CD1c-positive myeloid dendritic cell (primary cell): ENCODE measurements at regions not wholly inside any gene's neighbourhood (a gene's known extent, or its start where the extent isn't known, plus 50 kb on each side); places are given as distances from the start of the nearest gene placed in this dataset.
"Not testable (repeated sequence)": the region's sequence is repeated elsewhere in the genome, so short reads cannot be mapped to it uniquely, and the experiment has no call there.

Experiments used
- DNase-seq: peaks from one replicate; pipeline ENCODE4 v3.0.0-alpha.2; 2016; ENCODE audit errors: extremely low spot score

DNA sequence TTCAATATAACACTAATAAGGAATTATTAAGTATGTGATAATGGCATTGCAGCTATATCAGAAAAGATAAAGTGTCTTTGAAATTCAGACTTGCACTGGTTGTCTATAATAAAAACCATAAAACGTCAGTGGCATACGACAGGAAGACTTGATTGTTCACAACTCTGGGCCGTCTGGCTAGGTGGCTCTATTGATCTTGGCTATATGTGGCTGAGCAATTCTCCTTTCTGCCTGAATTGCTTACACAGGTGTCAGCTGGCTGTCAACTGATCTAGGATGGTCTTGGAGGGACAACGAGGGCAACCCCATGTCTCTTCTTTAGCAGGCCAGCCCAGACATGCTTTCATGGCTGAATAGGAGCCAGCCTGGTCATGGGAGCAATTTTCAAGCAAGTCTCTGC is 359.1 kb downstream of the QKI start:
- DNase-seq, result no peak

DNA sequence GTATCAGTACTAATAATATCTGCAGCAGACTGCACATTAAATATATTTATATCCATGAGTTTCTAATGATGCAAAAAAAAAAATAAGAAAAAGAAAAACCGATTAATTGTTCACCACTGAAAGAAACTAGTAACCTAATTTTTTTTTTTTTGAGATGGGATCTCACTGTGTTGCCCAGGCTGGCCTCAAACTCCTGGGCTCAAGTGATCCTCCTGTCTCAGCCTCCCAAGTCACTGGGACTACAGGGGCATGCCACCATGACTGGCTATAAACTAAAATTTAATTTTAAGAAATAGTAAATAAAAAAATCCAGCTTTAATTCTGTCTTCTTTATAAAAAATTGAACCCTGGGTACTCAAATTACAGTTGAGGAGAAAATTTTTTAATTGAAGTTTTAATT is 358.2 kb downstream of the QKI start:
- DNase-seq, result no peak

DNA sequence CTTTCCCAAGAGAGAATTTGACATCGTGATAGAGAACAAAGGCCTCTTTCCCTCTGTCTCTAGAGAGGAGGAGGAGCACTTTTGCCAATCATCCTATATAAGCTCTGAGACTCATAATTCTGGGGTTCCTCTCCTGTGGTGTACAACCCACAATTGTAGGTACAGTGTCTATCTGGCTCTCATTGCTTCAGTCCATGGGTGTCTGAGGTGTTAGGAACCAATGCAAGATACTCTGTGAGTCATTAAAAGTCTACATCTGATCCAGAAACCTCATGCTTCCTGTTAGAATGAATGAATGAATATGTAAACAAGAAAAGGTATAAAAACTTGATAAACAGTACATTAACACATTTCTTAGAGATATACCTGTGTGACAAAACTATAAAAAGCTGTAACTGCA is 356.7 kb downstream of the QKI start:
- DNase-seq, result no peak

DNA sequence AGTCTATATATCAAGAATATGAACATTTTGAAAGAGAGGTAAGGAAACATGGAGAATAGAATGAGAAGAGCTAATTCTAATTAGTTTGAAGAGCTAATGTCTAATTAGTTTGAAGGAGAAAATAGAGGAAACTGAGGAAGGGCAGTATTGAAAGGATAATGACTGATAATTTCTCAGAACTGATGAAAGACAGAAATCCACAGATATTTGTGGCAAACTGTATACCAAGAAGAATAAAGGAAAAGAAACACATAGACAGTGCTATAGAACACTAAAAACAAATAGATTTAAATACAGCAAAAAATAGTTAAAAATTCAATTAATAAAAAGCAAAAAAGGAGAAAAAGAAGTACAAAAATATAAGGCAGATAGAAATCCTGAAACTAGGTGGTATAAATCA is 354.4 kb downstream of the QKI start:
- DNase-seq, result no peak

DNA sequence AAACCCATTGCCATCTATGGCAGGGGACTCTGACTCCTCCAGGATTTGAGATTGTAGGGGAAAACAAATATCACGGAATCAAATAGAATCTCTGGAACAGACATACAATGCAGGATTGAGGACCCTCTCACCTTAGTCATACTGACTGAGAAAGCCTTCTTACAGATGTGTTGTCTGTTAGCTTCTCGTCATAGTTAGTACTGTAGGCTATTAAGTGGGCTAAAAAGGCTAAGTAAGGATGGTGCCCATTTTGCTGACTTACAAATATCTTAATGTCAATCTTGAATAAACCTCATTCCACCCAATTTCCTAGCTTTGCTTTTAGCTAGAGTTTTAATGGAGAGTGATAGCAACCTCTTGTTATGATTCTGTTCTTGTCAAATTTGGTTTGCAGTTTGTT is 352.4 kb downstream of the QKI start:
- no peak for DNase-seq

DNA sequence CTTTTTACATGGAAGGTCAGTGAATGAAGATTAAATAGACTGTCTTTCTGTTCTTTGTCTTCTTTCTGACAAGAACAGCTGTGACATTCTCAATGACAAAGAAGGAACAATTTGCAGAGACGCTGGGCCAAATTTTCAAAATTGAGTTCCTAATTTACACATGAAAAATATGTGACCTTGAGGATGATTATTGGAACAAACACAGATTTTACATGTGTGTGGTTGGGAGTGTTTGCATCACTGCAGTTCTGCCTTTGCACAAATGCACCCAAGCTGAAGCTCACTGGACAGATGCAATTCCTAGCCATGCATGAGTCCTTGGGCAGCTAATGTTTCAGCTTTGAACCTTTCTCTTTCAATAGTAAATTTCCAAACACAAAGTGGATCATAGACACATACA is 350.8 kb downstream of the QKI start:
- no peak for DNase-seq

DNA sequence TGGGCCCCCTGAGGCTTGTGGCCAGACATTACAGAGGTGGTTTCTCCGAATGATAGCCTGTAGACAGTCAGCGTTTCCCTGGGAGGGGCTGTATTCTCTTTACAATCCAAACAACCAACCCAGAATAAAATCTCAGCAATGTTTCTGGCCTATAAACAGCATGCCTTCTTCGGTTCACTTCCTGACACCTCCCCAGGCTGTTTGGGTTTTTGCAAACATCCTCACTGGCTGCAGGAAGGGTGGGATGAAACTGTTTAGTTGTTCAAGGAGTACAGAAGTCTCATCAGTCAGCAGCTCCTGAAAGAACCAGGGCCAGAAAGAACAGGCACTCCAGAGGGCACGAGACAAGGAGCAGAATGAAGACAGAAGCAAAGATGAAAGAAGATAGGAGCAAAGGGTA is 350.0 kb downstream of the QKI start:
- DNase-seq, result no peak

DNA sequence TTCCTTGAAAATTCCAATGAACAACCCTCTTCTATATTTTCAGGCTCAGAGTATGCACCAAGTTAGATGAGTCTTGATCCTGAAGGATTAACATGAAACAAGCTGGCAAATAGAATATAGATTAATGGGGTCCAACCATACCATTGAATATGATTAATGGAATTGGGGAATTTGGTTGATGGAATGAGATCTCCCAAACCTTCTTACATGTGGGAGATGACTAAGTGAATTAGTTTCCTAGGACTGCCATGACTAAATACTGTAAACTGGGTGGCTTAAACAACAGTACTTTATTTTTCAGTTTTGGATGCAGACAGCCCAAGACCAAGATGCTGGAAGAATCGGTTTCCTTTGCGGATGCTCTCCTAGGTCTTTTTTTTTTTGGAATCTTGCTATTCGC is 347.0 kb downstream of the QKI start:
- no peak for DNase-seq

DNA sequence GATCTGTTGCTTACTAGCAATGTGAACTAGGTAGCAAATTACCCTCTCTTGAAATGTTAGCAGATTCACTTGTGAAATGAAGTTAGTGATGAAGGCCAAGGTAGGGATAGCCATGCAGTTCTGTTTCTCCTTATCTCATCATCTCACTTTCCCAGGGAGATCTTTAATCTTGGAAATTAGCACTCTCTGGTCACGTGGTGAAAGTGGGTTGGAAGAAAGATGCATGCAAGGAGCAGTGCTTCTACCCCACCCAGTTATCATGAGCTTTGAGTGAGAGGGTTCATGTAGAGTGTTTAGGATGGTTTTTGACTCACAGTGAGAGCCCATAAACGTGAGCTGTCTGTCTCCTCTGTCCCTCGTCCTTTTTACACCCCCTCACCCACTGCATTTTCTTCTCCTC is 346.3 kb downstream of the QKI start:
- no peak for DNase-seq

DNA sequence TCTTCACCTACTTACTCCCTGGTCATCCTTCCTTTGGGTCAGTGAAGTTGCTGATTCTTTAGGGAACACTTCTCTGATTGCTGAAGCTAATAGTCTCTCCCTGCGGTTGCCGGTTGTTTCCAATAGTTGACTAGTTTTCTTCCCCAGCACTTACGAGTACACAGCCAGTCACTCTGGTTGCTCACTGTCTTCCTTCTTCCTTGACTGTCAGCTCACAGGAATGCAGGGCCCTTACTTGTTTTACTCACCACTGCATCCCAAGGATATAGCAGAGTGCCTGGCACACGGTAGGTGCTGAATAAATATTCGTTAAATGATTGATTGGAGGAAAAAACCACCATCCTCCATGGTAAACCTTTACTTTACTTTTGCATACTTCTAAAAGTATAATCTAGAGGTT is 345.0 kb downstream of the QKI start:
- no peak for DNase-seq

DNA sequence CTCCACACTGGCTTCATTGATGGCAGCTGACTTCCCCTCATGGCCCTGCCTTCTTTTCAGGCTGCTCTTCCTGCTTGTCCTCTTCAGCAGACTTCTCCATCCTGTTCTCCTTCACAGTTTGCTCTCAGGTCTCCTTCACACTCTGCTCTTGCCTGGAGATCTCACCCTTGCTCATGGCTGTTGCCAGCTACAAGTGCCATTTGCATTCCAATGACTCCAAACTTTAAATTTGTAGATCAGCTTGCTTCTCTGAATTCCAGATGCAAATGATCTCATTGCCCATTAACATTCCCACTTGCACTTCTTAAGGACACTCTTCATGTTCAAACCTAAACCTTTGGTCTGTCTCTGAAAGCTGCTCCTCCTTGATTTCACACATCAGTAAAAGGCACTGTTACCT is 343.0 kb downstream of the QKI start:
- DNase-seq, result no peak

DNA sequence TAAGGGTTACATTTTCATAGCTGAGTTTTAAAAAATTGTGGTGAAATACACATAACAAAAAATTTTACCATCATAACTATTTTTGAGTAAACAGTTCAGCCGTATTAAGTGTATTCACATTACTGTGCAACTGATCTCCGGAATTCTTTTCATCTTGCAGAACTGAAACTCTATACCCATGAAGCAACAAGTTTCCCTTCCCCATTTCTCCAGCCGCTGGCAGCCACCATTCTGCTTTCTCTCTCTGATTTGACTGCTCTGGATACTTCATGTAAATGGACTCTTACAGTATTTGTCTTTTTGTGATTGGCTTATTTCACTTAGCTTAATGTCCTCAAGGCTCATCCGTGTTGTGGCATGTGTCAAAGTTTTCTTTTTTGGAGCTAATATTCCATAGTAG is 341.6 kb downstream of the QKI start:
- peak; percentile 91 for DNase-seq

DNA sequence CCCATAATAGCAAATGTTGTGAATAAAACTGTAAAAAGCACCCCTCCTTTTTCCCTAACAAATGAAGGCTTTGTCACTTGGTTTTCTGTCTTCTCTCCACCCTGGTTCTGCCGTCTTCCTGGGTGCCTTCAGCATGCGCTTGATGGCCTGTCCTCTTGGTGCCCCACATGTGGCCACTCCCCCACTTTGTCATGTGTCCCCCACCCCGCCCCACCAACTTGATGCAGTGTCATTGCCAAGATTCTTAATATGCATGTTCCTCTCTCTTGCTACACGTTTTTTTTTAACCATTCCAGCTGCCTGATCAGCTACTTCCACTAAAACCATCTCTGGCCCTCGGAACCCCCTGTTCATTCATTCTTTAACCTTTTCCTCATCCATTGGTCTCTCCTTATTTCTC is 340.3 kb downstream of the QKI start:
- peak; percentile 59 for DNase-seq

DNA sequence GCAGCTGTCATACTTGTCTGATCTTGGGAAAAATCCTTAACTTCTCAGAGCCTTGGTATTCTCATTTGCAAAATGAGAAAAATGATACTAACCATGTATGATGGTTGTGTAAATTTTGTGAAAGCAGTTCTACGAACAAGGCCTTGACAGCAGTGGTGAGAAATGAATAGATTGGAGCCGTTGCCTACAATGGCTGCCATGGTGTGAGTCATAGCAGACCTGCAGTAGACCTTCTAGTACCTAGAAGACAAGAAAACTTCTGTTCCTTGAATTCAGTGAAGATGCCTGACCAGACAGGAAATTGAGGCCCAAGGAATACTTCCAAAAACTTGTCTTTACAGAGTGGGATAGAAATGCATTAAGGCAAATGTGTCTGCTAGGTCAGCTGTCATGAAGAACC is 338.9 kb downstream of the QKI start:
- DNase-seq, result no peak

DNA sequence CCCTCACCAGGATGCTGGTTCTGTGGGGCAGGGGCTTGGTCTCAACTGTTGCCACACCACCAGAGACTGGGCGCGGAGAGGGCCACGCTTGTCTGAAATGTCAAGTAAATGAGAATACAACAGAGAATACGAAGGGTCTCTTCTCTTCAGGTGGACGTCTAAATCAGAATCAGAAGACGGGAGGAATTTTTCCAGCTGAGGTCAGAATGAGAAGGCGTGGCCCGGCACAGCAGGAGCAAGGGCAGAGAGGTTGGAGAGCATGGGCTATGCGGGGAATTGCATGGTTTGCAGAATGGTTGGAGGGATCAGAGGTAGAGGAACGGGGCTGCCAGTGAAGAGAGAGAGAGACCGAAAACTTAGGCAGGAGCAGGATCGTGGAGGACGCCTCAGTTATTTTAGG is 337.9 kb downstream of the QKI start:
- DNase-seq, result no peak

DNA sequence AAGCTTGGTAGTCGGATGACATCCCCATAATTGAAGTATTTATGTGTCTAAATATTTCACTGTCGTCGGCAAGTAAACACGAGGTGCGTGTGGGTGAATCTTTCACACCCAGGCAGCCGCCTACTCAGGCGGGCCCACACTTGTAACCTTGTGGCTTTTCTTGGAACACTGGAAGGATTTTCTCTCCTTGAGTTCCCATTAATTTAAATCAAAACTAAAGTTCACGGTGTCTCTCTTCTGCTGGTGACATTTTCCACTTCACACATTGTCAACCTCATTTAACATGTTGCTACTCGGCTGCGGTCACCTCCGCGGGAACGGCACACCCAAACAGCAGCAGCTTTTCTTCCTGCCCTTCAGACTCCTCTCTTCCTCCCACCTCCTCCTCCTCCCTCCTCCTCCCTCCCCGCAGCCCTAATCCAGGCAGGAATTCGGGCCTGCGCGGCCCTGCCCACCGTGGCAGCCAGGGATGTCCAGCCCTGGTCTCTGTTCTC is 336.6 kb downstream of the QKI start:
- peak; percentile 74 for DNase-seq

DNA sequence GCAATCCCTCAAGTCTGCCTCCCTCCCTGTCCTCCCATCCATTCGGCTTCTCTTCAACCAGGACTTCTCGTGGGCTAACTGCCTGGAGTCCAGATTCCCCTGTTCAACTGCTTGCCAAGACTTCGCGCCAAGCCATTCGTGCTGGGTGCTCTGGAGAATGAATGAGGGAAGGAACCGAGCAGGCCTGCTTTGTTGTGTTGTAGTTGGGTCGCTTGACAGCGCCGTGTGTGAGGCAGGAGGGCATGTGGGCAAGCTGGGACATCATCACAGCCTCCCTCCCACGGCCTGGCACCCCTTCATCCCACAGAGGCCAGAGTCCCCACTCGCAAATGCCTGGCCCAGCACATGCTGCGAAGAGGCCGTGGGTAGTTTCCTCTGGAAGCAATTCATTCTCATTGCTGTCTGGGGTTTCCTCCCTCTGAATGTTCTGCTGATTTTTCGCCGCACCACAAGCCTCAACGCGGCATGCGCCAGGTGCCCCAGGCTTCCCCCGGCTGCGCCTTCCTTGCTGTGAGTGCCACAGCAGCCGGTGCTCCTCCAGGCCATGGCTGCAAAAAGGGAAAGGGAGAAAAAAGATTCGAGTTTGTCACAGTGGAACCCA is 336.0 kb downstream of the QKI start:
- DNase-seq, result peak; percentile 30

DNA sequence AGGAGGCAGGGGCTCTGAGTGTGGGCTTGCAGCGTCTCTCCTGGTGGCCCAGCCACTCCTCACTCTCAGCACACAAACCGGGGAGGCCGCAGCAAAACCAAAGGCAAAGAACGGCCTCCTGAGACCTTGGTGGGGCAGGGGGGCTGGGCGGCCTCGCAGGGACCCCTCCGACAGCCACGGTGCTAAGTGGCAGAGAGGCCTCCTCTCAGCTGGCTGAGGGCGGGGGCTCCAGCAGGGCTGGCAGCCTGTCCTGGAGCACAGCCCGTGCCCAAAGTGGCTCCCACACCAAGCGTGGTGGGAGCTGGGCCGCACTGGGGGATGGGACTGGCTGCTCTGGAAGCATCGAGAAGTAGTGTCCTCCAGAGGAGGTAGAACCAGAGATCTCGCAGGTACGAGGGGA is 334.4 kb downstream of the QKI start:
- DNase-seq, result no peak

DNA sequence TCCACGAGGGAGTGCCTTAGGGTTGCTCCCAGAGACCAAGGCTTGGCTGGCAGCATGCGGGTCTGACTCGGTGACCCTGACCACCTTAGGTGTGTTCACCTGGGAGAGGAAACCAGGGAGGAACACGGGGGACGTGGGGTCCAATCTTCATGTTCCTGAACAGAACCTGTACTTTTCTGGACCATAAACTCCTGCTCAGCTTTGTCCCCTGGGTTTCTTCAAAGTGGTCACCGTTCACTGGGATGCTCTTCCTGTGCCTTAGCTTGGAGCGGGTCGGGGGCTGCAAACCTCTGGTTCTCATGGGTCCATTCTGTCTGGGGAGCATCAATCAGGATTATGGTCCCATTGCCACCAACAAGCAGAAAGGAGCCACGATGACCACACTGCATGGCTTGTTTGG is 333.5 kb downstream of the QKI start:
- DNase-seq, result no peak

DNA sequence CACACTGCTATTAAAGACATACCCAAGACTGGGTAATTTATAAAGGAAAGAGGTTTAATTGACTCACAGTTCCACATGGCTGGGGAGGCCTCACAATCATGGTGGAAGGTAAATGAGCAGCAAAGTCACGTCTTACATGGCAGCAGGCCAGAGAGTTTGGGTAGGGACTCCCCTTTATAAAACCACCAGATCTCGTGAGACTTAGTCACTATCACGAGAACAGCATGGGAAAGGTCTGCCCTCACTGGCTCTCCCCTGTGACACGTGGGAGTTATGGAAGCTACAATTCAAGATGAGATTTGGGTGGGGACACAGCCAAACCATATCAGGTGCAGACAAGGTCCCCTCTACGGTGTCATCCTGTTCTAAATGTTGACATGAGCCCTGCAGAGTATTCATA is 332.5 kb downstream of the QKI start:
- not testable (repeated sequence) for DNase-seq

DNA sequence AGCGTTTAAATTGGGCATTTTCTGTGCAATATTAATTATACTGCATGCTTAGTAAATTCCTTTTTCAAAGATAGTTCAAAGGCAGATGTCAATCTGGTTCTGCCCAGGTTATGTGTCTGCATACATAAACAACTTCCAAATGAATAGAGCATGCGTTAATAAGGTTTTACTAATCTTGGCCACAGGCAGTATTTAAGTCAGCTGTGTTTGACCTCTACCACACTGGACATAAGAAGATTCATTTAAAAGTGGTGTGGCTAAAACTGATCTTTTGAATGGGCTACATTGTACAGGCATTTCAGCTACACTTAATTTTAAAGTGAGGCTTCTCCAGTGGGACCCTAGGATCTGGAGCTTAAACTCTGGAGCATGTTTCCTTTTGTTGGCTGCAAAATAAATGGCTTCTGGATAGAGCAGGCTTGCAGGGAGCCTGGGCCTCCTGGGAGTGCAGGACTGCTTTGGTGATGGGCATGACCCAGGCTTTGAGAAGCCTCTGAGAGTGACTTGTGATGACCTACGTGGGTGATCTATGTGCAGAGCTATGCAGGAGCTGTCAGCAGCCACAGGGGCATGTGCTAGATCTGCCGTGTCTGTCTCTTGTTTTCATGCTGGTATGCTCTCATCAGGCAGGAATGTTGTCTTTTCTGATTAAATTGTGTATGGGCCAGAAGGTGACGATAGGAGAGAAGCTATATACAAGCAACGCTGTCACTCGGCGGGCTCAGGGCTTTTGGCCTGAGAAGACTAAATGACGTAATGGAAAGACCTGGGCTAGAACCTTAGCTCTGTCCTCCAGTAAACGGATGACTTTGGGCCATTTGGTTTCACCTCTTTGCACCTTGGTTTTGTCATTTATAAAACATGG is 331.2 kb downstream of the QKI start:
- no peak for DNase-seq

DNA sequence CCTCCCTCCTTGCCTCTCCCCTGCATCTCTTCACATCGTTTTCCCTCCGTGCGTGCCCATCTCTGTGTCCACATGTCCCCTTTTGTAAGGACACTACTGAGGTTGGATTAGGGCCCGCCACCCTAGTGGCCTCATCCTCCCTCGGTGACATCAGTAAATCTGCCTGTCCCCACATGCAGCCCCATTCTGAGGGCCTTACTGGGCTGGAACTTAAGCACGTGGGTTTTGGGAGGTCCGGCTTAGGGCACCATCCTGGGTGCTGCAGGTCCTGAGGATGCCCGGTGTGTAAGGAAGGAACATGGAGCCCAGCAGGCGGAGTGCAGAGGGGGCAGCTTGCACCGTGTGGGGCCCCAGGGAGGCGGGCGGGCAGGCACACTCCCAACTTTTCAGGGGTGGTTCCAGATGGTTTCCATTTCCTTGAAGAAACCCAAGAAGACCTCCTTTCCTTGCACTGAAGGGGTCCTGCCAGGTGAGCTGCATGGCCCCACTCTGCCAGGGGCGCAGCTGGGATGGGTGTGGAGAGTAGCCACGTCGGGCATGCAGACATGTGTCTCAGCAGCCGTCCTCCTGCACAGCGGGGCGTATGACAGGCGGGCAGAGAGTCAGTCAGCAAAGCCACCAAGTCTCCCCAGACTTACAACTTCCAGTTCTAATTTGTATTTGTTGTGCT is 329.9 kb downstream of the QKI start:
- DNase-seq, result no peak

DNA sequence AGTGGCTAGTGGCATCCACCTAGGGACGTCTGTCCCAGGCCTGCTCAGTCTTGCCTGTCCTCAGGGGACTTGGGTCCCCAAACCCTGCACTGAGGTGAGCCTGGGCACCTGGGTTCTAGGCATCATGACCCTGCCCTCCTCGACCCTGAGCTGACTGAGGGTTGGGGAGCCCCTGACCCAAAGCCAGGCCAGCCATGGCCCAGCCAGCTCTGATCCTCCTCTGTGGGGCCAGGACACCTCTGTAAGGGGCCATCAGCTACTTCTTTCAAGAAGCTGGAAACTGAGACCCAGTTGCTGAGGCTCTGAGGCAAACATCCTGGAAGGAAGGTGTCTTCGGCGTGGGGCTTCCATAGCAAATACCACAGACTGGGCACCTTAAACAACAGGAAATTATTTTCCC is 329.3 kb downstream of the QKI start:
- DNase-seq, result no peak
